HFF-Myc (cell line): ENCODE measurements at regions not wholly inside any gene's neighbourhood (a gene's known extent, or its start where the extent isn't known, plus 50 kb on each side); places are given as distances from the start of the nearest gene placed in this dataset.

Source experiments
- DNase-seq: peaks from one replicate; pipeline ENCODE4 v3.0.0-alpha.2; 2011; ENCODE audit warnings: low read depth; ENCODE audit errors: extremely low read depth
- H3K4me3 ChIP-seq: replicated peaks from 2 replicates; pipeline ENCODE4 v1.5.1; 2011; ENCODE audit warnings: low read depth, mild to moderate bottlenecking, control low read depth, low read length
- CTCF ChIP-seq: IDR thresholded peaks from 2 replicates; pipeline ENCODE4 v1.5.1; 2012; ENCODE audit warnings: mild to moderate bottlenecking, low read depth, low read length, control low read depth; ENCODE audit errors: missing control alignments

- H3K4me3 ChIP-seq: no peak overlapping the region
- no peak for DNase-seq
Observed at GRCh38 chr1:168640182-168640581, 63.8 kb downstream of the XCL1 start.

GRCh38 chr1:168640836-168641235 is 64.4 kb downstream of the XCL1 start:
- no peak overlapping the region for H3K4me3 ChIP-seq
- TF ChIP-seq CTCF: no peak
- DNase-seq: no peak

More at GRCh38 chr1:168640182-168640581, 63.8 kb downstream of the XCL1 start:
- no peak for TF ChIP-seq CTCF

GRCh38 chr1:168643152-168643551 is 66.7 kb downstream of the XCL1 start:
- H3K4me3 ChIP-seq: no peak overlapping the region
- no peak for TF ChIP-seq CTCF
- DNase-seq: no peak
